Left ventricle myocardium superior (tissue), 1 donor: ENCODE measurements at regions not wholly inside any gene's neighbourhood (a gene's known extent, or its start where the extent isn't known, plus 50 kb on each side); places are given as distances from the start of the nearest gene placed in this dataset.

Source experiments
- ATAC-seq: fragments of 200-7000 bp; cut with Tn5 transposase; one replicate; pipeline ENCODE4 v1.9.1; 2020; ENCODE audit warnings: mild to moderate bottlenecking, moderate library complexity
- DNase-seq: peaks from one replicate; pipeline ENCODE4 v3.0.0-alpha.2; 2020
- intact Hi-C: fragments of 100-400 bp; cut with micrococcal nuclease; formaldehyde crosslinking; loops from one replicate; pipeline ENCODE4 v1.11.0; 2022
- donor health status: DM: no; HTN: yes; CAD: no; lungs with severe emphysema.

DNA sequence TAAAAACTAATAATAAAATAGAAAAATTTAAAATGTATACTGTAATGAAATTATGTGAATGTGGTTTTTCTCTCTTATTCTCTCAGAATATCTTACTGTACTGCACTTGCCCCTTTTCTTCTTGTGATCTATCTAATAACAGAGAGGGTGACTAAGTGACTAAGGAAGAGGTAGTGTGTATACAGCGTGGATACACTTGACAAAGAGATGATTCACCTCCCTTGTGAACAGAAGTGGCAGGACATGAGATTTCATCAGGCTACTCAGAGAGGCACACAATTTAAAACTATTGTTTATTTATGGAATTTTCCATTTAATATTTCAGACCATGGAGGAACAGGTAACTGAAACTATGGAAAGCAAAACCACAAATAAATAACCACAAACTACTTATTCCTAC, 806.6 kb upstream of the GHITM start:
- DNase-seq (no peak), ATAC-seq (no peak)
- intact Hi-C loops: no loop called here

DNA sequence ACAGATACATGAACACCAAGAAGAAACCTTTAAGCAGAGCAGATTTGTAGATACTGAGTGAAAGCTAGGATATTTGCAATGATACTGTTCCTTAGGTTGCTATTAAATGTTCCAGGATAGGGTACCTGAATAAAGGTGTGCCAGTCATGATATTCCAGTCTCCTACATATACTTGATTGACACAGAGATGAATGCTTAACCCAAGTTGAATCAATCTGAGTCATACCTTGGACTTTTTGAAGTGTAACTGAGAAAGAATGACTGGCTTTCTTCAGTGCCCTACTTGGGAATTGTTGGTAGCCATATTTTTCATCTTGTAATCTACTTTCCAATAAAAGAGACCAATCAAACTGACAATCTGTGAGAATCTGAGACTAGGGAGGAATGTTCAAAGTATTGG, 805.7 kb upstream of the GHITM start:
- ATAC-seq: no peak
- DNase-seq: no peak
- intact Hi-C loops: no loop called here

- no peak for ATAC-seq
- intact Hi-C loops: no loop called here
- DNase-seq: no peak
These were observed 795.6 kb upstream of the GHITM start for GRCh38 chr10:83343676-83344075.

DNA sequence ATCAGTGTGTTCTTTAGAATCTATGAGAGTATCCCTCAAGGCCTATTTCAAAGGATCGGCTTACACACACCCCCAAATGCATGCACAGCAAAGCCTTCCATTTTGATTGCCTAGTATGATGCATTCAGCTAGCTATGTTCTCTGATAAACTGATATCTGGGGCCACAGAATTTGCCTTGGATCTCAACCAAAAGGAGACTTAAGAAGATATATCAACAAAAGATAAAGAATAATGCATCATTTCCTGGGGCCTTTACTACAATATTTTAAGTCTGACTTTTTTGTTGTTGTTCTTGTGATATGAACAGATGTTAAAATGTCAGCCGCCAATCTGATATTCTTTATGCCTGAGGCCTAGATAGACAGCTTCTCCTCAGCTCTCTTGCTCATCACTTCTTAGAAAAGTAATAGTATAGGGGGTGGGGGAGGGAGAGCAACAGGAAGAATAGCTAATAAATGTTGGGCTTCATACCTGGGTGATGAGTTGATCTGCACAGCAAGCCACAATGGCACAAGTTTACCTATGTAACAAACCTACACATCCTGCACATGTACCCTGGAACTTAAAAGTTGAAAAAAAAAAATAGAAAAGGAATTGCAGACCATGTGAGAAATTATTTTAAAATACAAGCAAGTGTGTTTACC, 792.9 kb upstream of the GHITM start:
- DNase-seq (no peak), ATAC-seq (no peak)
- intact Hi-C loops: no loop called here

GRCh38 chr10:83352588-83352987, 786.7 kb upstream of the GHITM start:
- intact Hi-C loops: no loop called here
- no peak for ATAC-seq
- no peak for DNase-seq

DNA sequence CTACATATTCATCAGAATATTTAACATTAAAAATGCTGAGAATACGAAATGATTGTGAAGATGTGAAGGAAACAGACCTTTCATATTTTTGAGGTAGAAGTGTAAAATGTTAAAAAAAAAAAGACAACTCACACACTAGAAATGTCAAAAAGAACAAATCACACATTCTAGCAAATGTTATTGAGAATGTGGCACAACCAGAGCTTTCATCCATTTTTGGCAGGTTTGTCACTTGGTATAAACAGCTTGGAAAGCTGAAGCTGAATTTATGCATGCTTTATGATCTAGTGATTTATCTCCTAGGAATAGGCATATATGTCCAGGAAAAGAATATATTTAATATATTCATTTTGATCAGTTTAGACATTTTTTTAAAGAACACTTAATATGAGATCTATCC, 784.9 kb upstream of the GHITM start:
- ATAC-seq: no peak
- intact Hi-C loops: no loop called here
- no peak for DNase-seq

DNA sequence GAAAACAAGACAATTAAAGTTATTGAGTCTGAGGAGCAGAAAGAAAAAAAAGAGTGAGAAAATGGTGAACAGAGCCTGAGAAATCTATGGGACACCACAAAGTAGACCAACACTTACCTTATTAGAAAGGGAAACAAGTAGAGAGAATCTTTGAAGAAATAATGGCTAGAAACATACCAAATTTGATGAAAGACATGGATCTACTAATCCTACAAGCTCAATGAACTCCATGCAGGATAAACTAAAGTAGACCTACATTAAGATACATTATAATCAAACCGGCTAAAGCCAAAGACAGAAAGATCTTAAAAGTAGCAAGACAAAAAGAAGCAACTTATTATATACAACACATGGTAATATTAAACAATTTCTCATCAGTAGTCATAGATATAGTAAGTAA, 782.3 kb upstream of the GHITM start:
- DNase-seq: no peak
- intact Hi-C loops: no loop called here
- ATAC-seq: no peak

DNA sequence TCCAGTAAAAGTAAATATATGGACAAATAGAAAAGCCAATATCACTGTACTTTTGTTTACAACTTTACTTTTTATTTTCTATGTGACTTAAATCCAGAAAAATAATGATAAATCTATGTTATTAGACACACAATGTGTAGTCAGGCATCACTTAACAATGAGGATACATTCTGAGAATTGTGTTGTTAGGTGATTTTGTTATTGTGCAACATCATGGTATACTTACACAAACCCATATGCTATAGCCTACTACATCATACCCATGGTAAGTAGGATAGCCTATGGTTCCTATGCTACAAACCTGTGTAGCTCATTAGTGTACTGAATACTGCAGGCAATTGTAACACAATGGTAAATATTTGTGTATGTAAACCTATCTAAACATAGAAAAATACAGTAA, 781.7 kb upstream of the GHITM start:
- ATAC-seq (no peak), DNase-seq (no peak)
- intact Hi-C loops: no loop called here

GRCh38 chr10:83367036-83367435, 772.3 kb upstream of the GHITM start:
- intact Hi-C loops: no loop called here
- no peak for ATAC-seq

DNA sequence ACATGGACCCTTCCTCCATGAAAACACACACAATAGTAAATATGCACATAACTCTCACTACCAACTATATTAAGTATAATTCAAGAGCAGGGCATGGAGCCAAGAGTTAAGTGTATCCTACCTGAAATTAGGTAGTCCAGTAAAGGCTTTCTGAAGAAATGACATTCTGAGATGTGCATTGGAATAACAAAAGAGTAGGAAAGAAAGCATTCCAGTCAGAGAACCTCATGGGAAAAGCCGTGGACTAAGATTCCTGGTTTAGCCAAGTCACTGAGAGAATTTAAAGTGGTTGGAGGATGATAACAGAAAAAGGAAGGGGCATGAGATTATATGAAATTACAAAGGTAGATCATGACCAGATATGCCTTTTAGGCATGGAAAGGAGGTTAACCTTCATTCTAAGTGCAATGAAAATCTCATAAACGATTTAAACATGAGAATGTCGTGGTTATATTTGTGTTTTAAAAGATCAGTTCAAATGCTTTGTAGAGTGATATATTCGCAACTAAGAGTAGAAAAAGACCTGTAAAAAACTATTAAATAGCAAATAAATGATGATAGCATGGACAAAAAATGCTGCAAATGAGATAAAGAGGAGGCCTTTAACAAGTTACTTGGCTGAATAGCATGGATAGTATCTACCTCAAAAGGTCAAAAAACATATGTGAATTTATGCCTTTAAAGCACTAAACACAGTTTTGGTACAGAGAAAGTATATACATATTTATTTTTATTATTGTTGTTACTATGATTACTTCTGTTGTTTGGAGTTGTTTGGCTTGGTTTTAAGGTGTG, 767.4 kb upstream of the GHITM start:
- ATAC-seq: no peak
- intact Hi-C loops: no loop called here

More at GRCh38 chr10:83367036-83367435, 772.3 kb upstream of the GHITM start:
- no peak for DNase-seq

GRCh38 chr10:83372646-83373045, 766.7 kb upstream of the GHITM start:
- DNase-seq: no peak
- ATAC-seq: no peak
- intact Hi-C loops: no loop called here

More for the DNA sequence above, 767.4 kb upstream of the GHITM start:
- DNase-seq: no peak

DNA sequence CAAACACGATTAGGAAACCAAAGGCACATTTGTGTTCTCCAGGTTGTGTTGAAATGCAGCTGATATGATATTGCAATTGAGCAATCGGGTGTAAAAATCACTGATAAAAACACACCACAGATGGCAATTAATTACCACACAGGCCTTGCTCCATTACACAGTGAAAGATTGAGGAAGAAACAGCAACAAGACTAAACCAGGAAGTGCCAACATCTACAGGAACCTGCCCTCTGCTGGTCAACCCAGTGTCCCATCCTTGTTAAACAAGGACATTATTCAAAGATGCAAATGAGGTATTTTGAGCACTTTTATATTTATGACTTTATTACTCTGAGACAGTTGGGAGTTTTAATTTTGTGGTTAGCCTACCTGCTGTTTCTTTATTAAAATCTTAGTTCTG, 765.6 kb upstream of the GHITM start:
- DNase-seq (no peak), ATAC-seq (peak; percentile 84)
- intact Hi-C loops: no loop called here

DNA sequence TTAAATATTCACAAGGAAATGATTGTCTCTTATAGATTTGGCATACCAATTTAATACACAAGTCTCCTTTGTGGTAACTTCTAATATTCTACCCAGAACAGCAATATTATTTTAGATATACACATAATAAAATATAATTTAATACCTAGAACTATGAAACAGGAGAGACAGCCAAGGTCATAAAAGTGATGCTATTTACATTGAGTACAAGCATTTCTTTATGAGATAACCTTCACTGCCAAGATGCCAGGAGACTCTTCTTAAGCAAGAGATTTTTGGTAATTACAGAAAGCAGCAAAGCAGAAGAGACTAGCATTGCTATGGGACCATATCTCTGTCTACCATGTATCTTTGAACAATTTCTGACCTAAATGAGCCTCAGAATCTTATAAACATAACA, 764.6 kb upstream of the GHITM start:
- ATAC-seq (no peak), DNase-seq (no peak)
- intact Hi-C loops: no loop called here

GRCh38 chr10:83375274-83375673, 764.0 kb upstream of the GHITM start:
- DNase-seq (no peak), ATAC-seq (no peak)
- intact Hi-C loops: no loop called here

DNA sequence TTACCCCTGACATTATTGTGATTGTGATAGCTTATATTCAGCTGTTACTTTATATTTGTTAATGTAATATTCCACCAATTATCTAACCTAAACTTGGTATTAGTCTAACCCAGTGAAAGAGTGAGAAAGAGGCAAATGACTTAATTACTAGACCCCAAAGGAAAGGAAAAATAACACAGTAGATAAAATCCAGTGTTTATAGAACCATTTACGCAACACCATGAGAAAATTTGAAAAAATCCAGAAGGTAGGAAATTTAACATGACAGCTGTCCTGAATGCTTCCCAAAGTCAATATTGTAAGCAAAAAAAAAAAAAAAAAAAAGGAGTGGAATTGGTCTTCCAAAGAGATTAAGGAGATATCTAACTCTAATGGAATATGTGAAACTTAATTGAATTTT, 741.5 kb upstream of the GHITM start:
- DNase-seq (no peak), ATAC-seq (peak; percentile 74)
- intact Hi-C loops: no loop called here

GRCh38 chr10:83410570-83410969, 728.7 kb upstream of the GHITM start:
- ATAC-seq (no peak), DNase-seq (no peak)
- intact Hi-C loops: no loop called here

- no peak for DNase-seq
- intact Hi-C loops: no loop called here
- no peak for ATAC-seq
These were observed 714.0 kb upstream of the GHITM start for GRCh38 chr10:83425306-83425705.

- intact Hi-C loops: no loop called here
- ATAC-seq: no peak
- DNase-seq: no peak
These were observed 712.2 kb upstream of the GHITM start for GRCh38 chr10:83427101-83427500.

DNA sequence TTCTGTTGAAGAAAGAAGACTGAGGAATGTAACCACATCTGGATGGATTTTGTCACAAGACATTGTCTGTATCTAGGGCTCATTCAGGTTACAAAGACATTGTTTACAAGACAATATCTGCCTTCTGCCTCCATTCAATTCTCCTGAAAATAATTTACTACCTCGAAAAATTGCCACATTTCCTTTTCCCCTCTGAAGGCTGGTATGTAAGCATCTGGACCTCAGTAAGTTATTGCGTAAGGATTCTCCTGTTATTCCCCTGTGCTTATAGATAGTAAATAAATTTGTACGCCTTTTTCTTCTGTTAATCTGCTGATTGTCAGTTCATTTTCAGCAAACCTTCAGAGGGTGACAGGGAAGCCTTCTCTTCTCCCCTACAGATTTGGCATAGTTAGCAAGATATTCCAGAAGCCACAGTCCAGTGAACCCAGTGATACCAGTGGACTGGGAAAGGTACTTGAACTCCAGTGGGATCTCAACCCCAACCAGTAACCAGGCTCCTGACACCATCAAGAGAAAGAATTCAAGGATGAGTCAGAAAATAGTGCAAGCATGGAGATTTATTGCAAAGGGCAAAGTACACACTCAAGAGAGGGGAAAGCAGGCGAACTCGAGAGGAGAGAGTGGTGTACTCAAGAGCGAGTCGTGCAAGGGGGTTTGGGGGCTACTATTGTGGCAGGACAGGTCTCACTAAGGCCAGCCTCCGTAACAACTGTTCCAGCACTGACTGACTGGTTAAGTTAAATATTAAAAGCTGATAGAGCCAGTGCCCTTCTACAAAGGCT, 706.9 kb upstream of the GHITM start:
- ATAC-seq: no peak
- intact Hi-C loops: no loop called here
- DNase-seq: no peak

DNA sequence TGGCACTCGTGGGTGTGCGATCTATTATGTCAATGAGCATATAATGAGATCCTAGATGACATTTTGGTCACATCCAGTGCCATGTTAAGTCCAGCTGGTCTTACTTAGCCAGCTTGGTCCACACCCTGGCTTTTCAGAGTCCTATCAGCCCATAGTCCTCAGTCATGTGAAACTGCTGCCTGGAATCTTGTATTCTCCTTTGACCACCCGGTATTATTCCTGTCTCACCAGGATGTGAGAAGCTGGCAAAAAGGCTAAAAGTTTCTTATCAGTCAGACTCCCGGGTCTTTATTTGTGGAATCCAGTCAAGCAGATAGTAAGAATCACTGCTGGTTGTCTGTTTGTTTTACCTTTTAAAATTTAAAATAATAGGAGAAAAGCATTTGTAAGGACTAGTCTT, 705.6 kb upstream of the GHITM start:
- intact Hi-C loops: no loop called here

More for the DNA sequence above, 705.6 kb upstream of the GHITM start:
- ATAC-seq (no peak), DNase-seq (no peak)
